ENCODE measurements at regions not wholly inside any gene's neighbourhood (a gene's known extent, or its start where the extent isn't known, plus 50 kb on each side); places are given as distances from the start of the nearest gene placed in this dataset.
A peak's percentile ranks its signal among the peaks of the same experiment; 100 is the strongest.

- Histone ChIP-seq H3K27me3 (ENCODE audit: control insufficient read depth in 2 of 2, insufficient read depth in 1 of 2, low read length in 1 of 2) (no peaks in the 10 kb centered on the region), H3K4me3 (ENCODE audit: low read length in 2 of 2) (no peak overlapping the region), H3K9me3 (ENCODE audit: control insufficient read depth in 2 of 2, insufficient read depth in 1 of 2, low read length in 1 of 2) (no peaks in the 10 kb centered on the region), H3K27ac (ENCODE audit: low read depth in 1 of 2, low read length in 1 of 2) (no peak overlapping the region), H3K36me3 (ENCODE audit: control insufficient read depth in 2 of 2, insufficient read depth in 2 of 2, low read length in 1 of 2) (no peaks in the 10 kb centered on the region), H3K4me1 (ENCODE audit: control insufficient read depth in 2 of 2, insufficient read depth in 2 of 2, low read length in 2 of 2) (no peaks in the 10 kb centered on the region)
- 82% methylated on average over 8 of the region's 8 CpGs for WGBS
- DNase-seq (ENCODE audit: low read depth in 6 of 9, low spot score in 9 of 9) = no peak
These were observed 119.0 kb upstream of the MCHR2 start for GRCh38 chr6:100112855-100113508.

GRCh38 chr6:100105919-100106529 is 112.0 kb upstream of the MCHR2 start:
- WGBS = 71% methylated on average over 7 of the region's 7 CpGs
- H3K4me1 ChIP-seq (ENCODE audit: control insufficient read depth in 2 of 2, insufficient read depth in 2 of 2, low read length in 2 of 2) = no peaks in the 10 kb centered on the region
- H3K27me3 ChIP-seq (ENCODE audit: control insufficient read depth in 2 of 2, insufficient read depth in 1 of 2, low read length in 1 of 2) = no peaks in the 10 kb centered on the region
- no peaks in the 10 kb centered on the region for H3K9me3 ChIP-seq (ENCODE audit: control insufficient read depth in 2 of 2, insufficient read depth in 1 of 2, low read length in 1 of 2)
- no peaks in the 10 kb centered on the region for H3K36me3 ChIP-seq (ENCODE audit: control insufficient read depth in 2 of 2, insufficient read depth in 2 of 2, low read length in 1 of 2)
- no peak for DNase-seq (ENCODE audit: low read depth in 6 of 9, low spot score in 9 of 9)
- H3K27ac ChIP-seq (ENCODE audit: low read depth in 1 of 2, low read length in 1 of 2) = no peak overlapping the region
- H3K4me3 ChIP-seq (ENCODE audit: low read length in 2 of 2) = no peak overlapping the region

- no peaks in the 10 kb centered on the region for H3K36me3 ChIP-seq (ENCODE audit: control insufficient read depth in 2 of 2, insufficient read depth in 2 of 2, low read length in 1 of 2)
- 89% methylated on average over 3 of the region's 3 CpGs for WGBS
- no peaks in the 10 kb centered on the region for H3K27me3 ChIP-seq (ENCODE audit: control insufficient read depth in 2 of 2, insufficient read depth in 1 of 2, low read length in 1 of 2)
- DNase-seq (ENCODE audit: low read depth in 6 of 9, low spot score in 9 of 9) = no peak
- no peaks in the 10 kb centered on the region for H3K4me1 ChIP-seq (ENCODE audit: control insufficient read depth in 2 of 2, insufficient read depth in 2 of 2, low read length in 2 of 2)
- H3K9me3 ChIP-seq (ENCODE audit: control insufficient read depth in 2 of 2, insufficient read depth in 1 of 2, low read length in 1 of 2) = no peaks in the 10 kb centered on the region
- H3K4me3 ChIP-seq (ENCODE audit: low read length in 2 of 2) = no peak overlapping the region
- H3K27ac ChIP-seq (ENCODE audit: low read depth in 1 of 2, low read length in 1 of 2) = no peak overlapping the region
These were observed 111.1 kb upstream of the MCHR2 start for GRCh38 chr6:100105138-100105537.

GRCh38 chr6:100103931-100104330 is 109.9 kb upstream of the MCHR2 start:
- WGBS = 84% methylated on average over 2 of the region's 2 CpGs
- H3K4me3 ChIP-seq (ENCODE audit: low read length in 2 of 2) = no peak overlapping the region
- H3K9me3 ChIP-seq (ENCODE audit: control insufficient read depth in 2 of 2, insufficient read depth in 1 of 2, low read length in 1 of 2) = no peaks in the 10 kb centered on the region
- H3K4me1 ChIP-seq (ENCODE audit: control insufficient read depth in 2 of 2, insufficient read depth in 2 of 2, low read length in 2 of 2) = no peaks in the 10 kb centered on the region
- no peak for DNase-seq (ENCODE audit: low read depth in 6 of 9, low spot score in 9 of 9)
- no peak overlapping the region for H3K27ac ChIP-seq (ENCODE audit: low read depth in 1 of 2, low read length in 1 of 2)
- H3K36me3 ChIP-seq (ENCODE audit: control insufficient read depth in 2 of 2, insufficient read depth in 2 of 2, low read length in 1 of 2) = no peaks in the 10 kb centered on the region
- no peaks in the 10 kb centered on the region for H3K27me3 ChIP-seq (ENCODE audit: control insufficient read depth in 2 of 2, insufficient read depth in 1 of 2, low read length in 1 of 2)

GRCh38 chr6:100103194-100103593 is 109.2 kb upstream of the MCHR2 start:
- WGBS = 91% methylated on average over 3 of the region's 3 CpGs
- H3K4me3 ChIP-seq (ENCODE audit: low read length in 2 of 2) = no peak overlapping the region
- H3K27ac ChIP-seq (ENCODE audit: low read depth in 1 of 2, low read length in 1 of 2) = no peak overlapping the region
- no peaks in the 10 kb centered on the region for H3K9me3 ChIP-seq (ENCODE audit: control insufficient read depth in 2 of 2, insufficient read depth in 1 of 2, low read length in 1 of 2)
- H3K36me3 ChIP-seq (ENCODE audit: control insufficient read depth in 2 of 2, insufficient read depth in 2 of 2, low read length in 1 of 2) = no peaks in the 10 kb centered on the region
- H3K27me3 ChIP-seq (ENCODE audit: control insufficient read depth in 2 of 2, insufficient read depth in 1 of 2, low read length in 1 of 2) = no peaks in the 10 kb centered on the region
- DNase-seq (ENCODE audit: low read depth in 6 of 9, low spot score in 9 of 9) = no peak
- H3K4me1 ChIP-seq (ENCODE audit: control insufficient read depth in 2 of 2, insufficient read depth in 2 of 2, low read length in 2 of 2) = no peaks in the 10 kb centered on the region

GRCh38 chr6:100101644-100102043 is 107.6 kb upstream of the MCHR2 start:
- Histone ChIP-seq H3K27me3 (ENCODE audit: control insufficient read depth in 2 of 2, insufficient read depth in 1 of 2, low read length in 1 of 2) (no peaks in the 10 kb centered on the region), H3K9me3 (ENCODE audit: control insufficient read depth in 2 of 2, insufficient read depth in 1 of 2, low read length in 1 of 2) (no peaks in the 10 kb centered on the region), H3K4me3 (ENCODE audit: low read length in 2 of 2) (no peak overlapping the region), H3K27ac (ENCODE audit: low read depth in 1 of 2, low read length in 1 of 2) (no peak overlapping the region), H3K36me3 (ENCODE audit: control insufficient read depth in 2 of 2, insufficient read depth in 2 of 2, low read length in 1 of 2) (no peaks in the 10 kb centered on the region), H3K4me1 (ENCODE audit: control insufficient read depth in 2 of 2, insufficient read depth in 2 of 2, low read length in 2 of 2) (no peaks in the 10 kb centered on the region)
- 94% methylated on average over 3 of the region's 3 CpGs for WGBS
- no peak for DNase-seq (ENCODE audit: low read depth in 6 of 9, low spot score in 9 of 9)

- Histone ChIP-seq H3K36me3 (ENCODE audit: control insufficient read depth in 2 of 2, insufficient read depth in 2 of 2, low read length in 1 of 2) (no peaks in the 10 kb centered on the region), H3K27ac (ENCODE audit: low read depth in 1 of 2, low read length in 1 of 2) (no peak overlapping the region), H3K27me3 (ENCODE audit: control insufficient read depth in 2 of 2, insufficient read depth in 1 of 2, low read length in 1 of 2) (no peaks in the 10 kb centered on the region), H3K4me1 (ENCODE audit: control insufficient read depth in 2 of 2, insufficient read depth in 2 of 2, low read length in 2 of 2) (no peaks in the 10 kb centered on the region), H3K9me3 (ENCODE audit: control insufficient read depth in 2 of 2, insufficient read depth in 1 of 2, low read length in 1 of 2) (no peaks in the 10 kb centered on the region), H3K4me3 (ENCODE audit: low read length in 2 of 2) (no peak overlapping the region)
- DNase-seq (ENCODE audit: low read depth in 6 of 9, low spot score in 9 of 9) = no peak
These were observed 106.8 kb upstream of the MCHR2 start for GRCh38 chr6:100100776-100101175.

GRCh38 chr6:100099189-100100074 is 105.4 kb upstream of the MCHR2 start:
- Histone ChIP-seq H3K4me1 (ENCODE audit: control insufficient read depth in 2 of 2, insufficient read depth in 2 of 2, low read length in 2 of 2) (no peaks in the 10 kb centered on the region), H3K4me3 (ENCODE audit: low read length in 2 of 2) (no peak overlapping the region), H3K36me3 (ENCODE audit: control insufficient read depth in 2 of 2, insufficient read depth in 2 of 2, low read length in 1 of 2) (no peaks in the 10 kb centered on the region), H3K9me3 (ENCODE audit: control insufficient read depth in 2 of 2, insufficient read depth in 1 of 2, low read length in 1 of 2) (no peaks in the 10 kb centered on the region), H3K27ac (ENCODE audit: low read depth in 1 of 2, low read length in 1 of 2) (no peak overlapping the region), H3K27me3 (ENCODE audit: control insufficient read depth in 2 of 2, insufficient read depth in 1 of 2, low read length in 1 of 2) (no peaks in the 10 kb centered on the region)
- DNase-seq (ENCODE audit: low read depth in 6 of 9, low spot score in 9 of 9) = peak in 1 of 9 donors; percentile 10
- WGBS = 60% methylated on average over 4 of the region's 4 CpGs

GRCh38 chr6:100096936-100097335 is 102.9 kb upstream of the MCHR2 start:
- no peak for DNase-seq (ENCODE audit: low read depth in 6 of 9, low spot score in 9 of 9)
- Histone ChIP-seq H3K4me3 (ENCODE audit: low read length in 2 of 2) (no peak overlapping the region), H3K4me1 (ENCODE audit: control insufficient read depth in 2 of 2, insufficient read depth in 2 of 2, low read length in 2 of 2) (no peaks in the 10 kb centered on the region), H3K27me3 (ENCODE audit: control insufficient read depth in 2 of 2, insufficient read depth in 1 of 2, low read length in 1 of 2) (no peaks in the 10 kb centered on the region), H3K36me3 (ENCODE audit: control insufficient read depth in 2 of 2, insufficient read depth in 2 of 2, low read length in 1 of 2) (no peaks in the 10 kb centered on the region), H3K27ac (ENCODE audit: low read depth in 1 of 2, low read length in 1 of 2) (no peak overlapping the region), H3K9me3 (ENCODE audit: control insufficient read depth in 2 of 2, insufficient read depth in 1 of 2, low read length in 1 of 2) (no peaks in the 10 kb centered on the region)

All from thymus (tissue), 11 donors.